Neural progenitor cell (in vitro differentiated cells): ENCODE measurements at regions not wholly inside any gene's neighbourhood (a gene's known extent, or its start where the extent isn't known, plus 50 kb on each side); places are given as distances from the start of the nearest gene placed in this dataset.

Experiments
- DNase-seq: peaks from one replicate; pipeline ENCODE4 v3.0.0-alpha.2; 2016; ENCODE audit warnings: low spot score
- H2AFZ ChIP-seq: fragments of 200-600 bp; sonication (generic); replicated peaks from 2 replicates; pipeline ENCODE4 v1.6.1; 2016; ENCODE audit warnings: antibody characterized with exemption
- H3F3A ChIP-seq: fragments of 200-600 bp; sonication (generic); 2 replicates; pipeline ENCODE4 v1.6.1; 2016; ENCODE audit warnings: antibody characterized with exemption, low read depth
- H3K27ac ChIP-seq: fragments of 200-600 bp; sonication (generic); 2 replicates; pipeline ENCODE4 v1.5.1; 2016; ENCODE audit warnings: mild to moderate bottlenecking
- H3K27me3 ChIP-seq: fragments of 200-600 bp; sonication (generic); 2 replicates; pipeline ENCODE4 v1.6.1; 2016; ENCODE audit warnings: mild to moderate bottlenecking, moderate library complexity
- H3K36me3 ChIP-seq: fragments of 200-600 bp; sonication (generic); 2 replicates; pipeline ENCODE4 v1.5.1; 2016
- H3K4me1 ChIP-seq: fragments of 200-600 bp; sonication (generic); 2 replicates; pipeline ENCODE4 v1.6.1; 2016; ENCODE audit warnings: mixed run types
- H3K4me2 ChIP-seq: fragments of 200-600 bp; sonication (generic); 2 replicates; pipeline ENCODE4 v1.6.1; 2016
- H3K4me3 ChIP-seq: fragments of 200-600 bp; sonication (generic); 2 replicates; pipeline ENCODE4 v1.5.1; 2016
- H3K79me2 ChIP-seq: fragments of 200-600 bp; sonication (generic); 2 replicates; pipeline ENCODE4 v1.6.1; 2016; ENCODE audit warnings: low read depth
- H3K9ac ChIP-seq: fragments of 200-600 bp; sonication (generic); 2 replicates; pipeline ENCODE4 v1.6.1; 2016
- H3K9me3 ChIP-seq: fragments of 200-600 bp; sonication (generic); 2 replicates; pipeline ENCODE4 v1.5.1; 2016; ENCODE audit warnings: low read depth
- H4K20me1 ChIP-seq: fragments of 200-600 bp; sonication (generic); 2 replicates; pipeline ENCODE4 v1.6.1; 2016; ENCODE audit warnings: low read depth
- H3K27ac Mint-ChIP-seq: 3 replicates; pipeline ENCODE4 v1.8.0; 2021; ENCODE audit warnings: mixed read lengths
- H3K27me3 Mint-ChIP-seq: 2 replicates; pipeline ENCODE4 v1.8.0; 2022; ENCODE audit warnings: low read depth, mild to moderate bottlenecking, inconsistent platforms, moderate library complexity, mixed read lengths; ENCODE audit not compliant: insufficient read depth
- H3K36me3 Mint-ChIP-seq: 3 replicates; pipeline ENCODE4 v1.8.0; 2021; ENCODE audit warnings: mixed read lengths
- H3K4me1 Mint-ChIP-seq: 3 replicates; pipeline ENCODE4 v1.8.0; 2021; ENCODE audit warnings: mixed read lengths
- H3K4me3 Mint-ChIP-seq: 3 replicates; pipeline ENCODE4 v1.8.0; 2021; ENCODE audit warnings: mild to moderate bottlenecking, moderate library complexity, mixed read lengths
- H3K9me3 Mint-ChIP-seq: 3 replicates; pipeline ENCODE4 v1.8.0; 2020; ENCODE audit warnings: mixed read lengths
- EZH2 ChIP-seq: fragments of 200-600 bp; sonication (generic); IDR thresholded peaks from 2 replicates; pipeline ENCODE4 v1.6.1; 2017; ENCODE audit warnings: antibody characterized with exemption, mild to moderate bottlenecking, moderate library complexity
- EZH2phosphoT487 ChIP-seq: fragments of 200-600 bp; sonication (generic); IDR thresholded peaks from 2 replicates; pipeline ENCODE4 v1.6.1; 2017; ENCODE audit warnings: antibody characterized with exemption
- TF ChIP-seq, protein P1 (sequence below): fragments of 200-600 bp; sonication (generic); IDR thresholded peaks from 2 replicates; pipeline ENCODE4 v1.5.1; 2017; ENCODE audit warnings: antibody characterized with exemption, mild to moderate bottlenecking

DNA sequence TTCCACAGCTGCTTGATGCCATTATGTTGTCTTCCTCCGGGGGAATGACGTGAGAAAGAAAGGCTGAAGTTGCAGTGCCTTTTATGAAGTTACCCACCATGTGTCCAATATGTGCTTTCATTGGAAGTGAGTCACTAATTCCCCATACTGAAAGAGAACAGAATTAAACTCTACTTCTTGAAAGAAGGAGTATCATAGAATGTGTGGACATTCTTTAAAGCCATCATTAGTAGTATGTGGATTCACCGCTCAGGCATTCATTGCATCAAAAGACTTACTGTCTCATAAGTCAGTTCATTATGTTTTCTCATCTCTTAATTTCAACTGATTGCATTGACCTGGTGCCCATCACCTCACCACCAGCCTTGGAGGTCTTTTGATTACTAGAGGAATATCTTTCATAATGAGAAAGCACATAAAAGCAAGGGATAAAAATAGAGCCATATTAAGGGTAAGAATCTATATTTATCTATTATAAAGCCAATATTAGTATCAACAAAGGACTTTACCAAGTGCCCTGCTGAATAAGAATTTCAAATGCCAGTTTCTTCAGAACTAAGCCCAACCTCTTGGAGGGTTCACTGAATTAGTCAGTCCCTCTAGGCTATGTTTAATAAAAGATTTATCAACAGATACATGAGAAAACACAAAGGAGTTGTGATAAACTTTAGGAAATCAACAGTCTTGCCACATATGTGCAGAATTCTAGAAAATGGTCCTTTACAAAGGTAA is 516.1 kb downstream of the NTRK2 start:
- no peak overlapping the region for H3K27ac ChIP-seq
- H4K20me1 ChIP-seq = no peaks in the 10 kb centered on the region
- no peaks in the 10 kb centered on the region for H3K36me3 ChIP-seq
- no peaks in the 10 kb centered on the region for H3K79me2 ChIP-seq
- no peaks in the 10 kb centered on the region for H3K4me1 ChIP-seq
- DNase-seq = no peak
- no peak for TF ChIP-seq EZH2
- Mint-ChIP-seq H3K27ac (no peak overlapping the region), H3K4me1 (no peaks in the 10 kb centered on the region), H3K27me3 (peaks cover 7% of the 10 kb centered on the region), H3K9me3 (no peaks in the 10 kb centered on the region), H3K4me3 (no peak overlapping the region), H3K36me3 (no peaks in the 10 kb centered on the region)
- no peaks in the 10 kb centered on the region for H3K9me3 ChIP-seq
- H2AFZ ChIP-seq = no peak overlapping the region
- H3F3A ChIP-seq = no peaks in the 10 kb centered on the region
- no peak overlapping the region for H3K9ac ChIP-seq
- H3K4me3 ChIP-seq = no peak overlapping the region
- no peak overlapping the region for H3K4me2 ChIP-seq
- H3K27me3 ChIP-seq = no peaks in the 10 kb centered on the region

DNA sequence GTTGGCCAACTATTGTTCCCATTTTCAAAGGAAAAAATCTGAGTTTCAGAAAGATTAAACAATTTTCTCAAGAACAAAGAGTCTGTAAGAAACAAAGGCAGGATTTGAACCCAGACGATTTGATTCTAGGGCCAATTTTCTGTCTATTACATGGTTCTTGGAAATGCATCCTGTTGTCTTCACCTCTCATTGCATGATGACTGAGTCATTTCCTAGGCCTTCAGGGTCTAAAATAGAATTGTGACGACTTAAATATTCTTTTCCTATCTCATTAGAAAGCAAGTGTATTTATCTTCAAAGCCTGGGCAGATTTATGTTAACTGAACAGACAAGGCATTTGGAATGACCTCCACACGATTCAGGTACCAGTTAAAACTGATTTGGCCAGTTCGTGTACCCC is 512.9 kb downstream of the NTRK2 start:
- Mint-ChIP-seq H3K4me1 (peaks cover 7% of the 10 kb centered on the region), H3K27me3 (peaks cover 4% of the 10 kb centered on the region), H3K9me3 (no peaks in the 10 kb centered on the region), H3K4me3 (no peak overlapping the region), H3K36me3 (no peaks in the 10 kb centered on the region), H3K27ac (no peak overlapping the region)
- H3K27me3 ChIP-seq = no peaks in the 10 kb centered on the region
- no peak overlapping the region for H3K9ac ChIP-seq
- H3K79me2 ChIP-seq = no peaks in the 10 kb centered on the region
- no peaks in the 10 kb centered on the region for H3K9me3 ChIP-seq
- H4K20me1 ChIP-seq = no peaks in the 10 kb centered on the region
- no peak overlapping the region for H3K27ac ChIP-seq
- peaks cover 16% of the 10 kb centered on the region for H3K4me1 ChIP-seq
- H3F3A ChIP-seq = no peaks in the 10 kb centered on the region
- H2AFZ ChIP-seq = no peak overlapping the region
- TF ChIP-seq, protein P1, sequence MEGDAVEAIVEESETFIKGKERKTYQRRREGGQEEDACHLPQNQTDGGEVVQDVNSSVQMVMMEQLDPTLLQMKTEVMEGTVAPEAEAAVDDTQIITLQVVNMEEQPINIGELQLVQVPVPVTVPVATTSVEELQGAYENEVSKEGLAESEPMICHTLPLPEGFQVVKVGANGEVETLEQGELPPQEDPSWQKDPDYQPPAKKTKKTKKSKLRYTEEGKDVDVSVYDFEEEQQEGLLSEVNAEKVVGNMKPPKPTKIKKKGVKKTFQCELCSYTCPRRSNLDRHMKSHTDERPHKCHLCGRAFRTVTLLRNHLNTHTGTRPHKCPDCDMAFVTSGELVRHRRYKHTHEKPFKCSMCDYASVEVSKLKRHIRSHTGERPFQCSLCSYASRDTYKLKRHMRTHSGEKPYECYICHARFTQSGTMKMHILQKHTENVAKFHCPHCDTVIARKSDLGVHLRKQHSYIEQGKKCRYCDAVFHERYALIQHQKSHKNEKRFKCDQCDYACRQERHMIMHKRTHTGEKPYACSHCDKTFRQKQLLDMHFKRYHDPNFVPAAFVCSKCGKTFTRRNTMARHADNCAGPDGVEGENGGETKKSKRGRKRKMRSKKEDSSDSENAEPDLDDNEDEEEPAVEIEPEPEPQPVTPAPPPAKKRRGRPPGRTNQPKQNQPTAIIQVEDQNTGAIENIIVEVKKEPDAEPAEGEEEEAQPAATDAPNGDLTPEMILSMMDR = no peak
- TF ChIP-seq EZH2 = no peak
- TF ChIP-seq EZH2phosphoT487 = no peak
- no peaks in the 10 kb centered on the region for H3K36me3 ChIP-seq
- H3K4me2 ChIP-seq = no peak overlapping the region
- DNase-seq = no peak
- H3K4me3 ChIP-seq = no peak overlapping the region

DNA sequence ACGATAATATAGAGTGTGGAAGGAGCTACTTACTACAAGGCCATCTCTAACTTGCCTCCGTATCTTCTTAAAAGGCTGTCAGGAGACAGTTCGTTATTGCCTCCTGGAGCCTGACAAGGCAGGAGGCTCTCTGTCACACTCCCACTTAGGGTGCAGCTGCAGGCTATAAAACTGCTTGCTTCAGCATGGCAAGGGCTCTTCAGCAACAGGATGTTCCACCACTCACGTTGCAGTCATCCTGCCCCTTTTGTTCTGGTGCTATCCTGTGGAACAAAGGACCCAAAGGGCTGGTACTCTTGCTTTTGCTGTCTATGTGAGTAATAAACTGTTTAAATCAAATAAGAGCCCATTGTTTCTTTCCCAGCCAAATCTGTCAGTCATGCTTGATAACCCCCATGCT is 508.9 kb downstream of the NTRK2 start:
- no peak overlapping the region for H3K9ac ChIP-seq
- H3F3A ChIP-seq = no peaks in the 10 kb centered on the region
- TF ChIP-seq, protein P1 = no peak
- TF ChIP-seq EZH2 (no peak), EZH2phosphoT487 (no peak)
- H3K79me2 ChIP-seq = no peaks in the 10 kb centered on the region
- DNase-seq = peak; percentile 30
- peaks cover 16% of the 10 kb centered on the region for H3K4me1 ChIP-seq
- Mint-ChIP-seq H3K27ac (no peak overlapping the region), H3K4me3 (no peak overlapping the region), H3K9me3 (no peaks in the 10 kb centered on the region), H3K4me1 (peaks cover 7% of the 10 kb centered on the region), H3K27me3 (peaks cover 6% of the 10 kb centered on the region), H3K36me3 (no peaks in the 10 kb centered on the region)
- no peaks in the 10 kb centered on the region for H3K9me3 ChIP-seq
- no peak overlapping the region for H3K27ac ChIP-seq
- H2AFZ ChIP-seq = peak overlapping the region; percentile 26
- no peak overlapping the region for H3K4me3 ChIP-seq
- H3K27me3 ChIP-seq = no peaks in the 10 kb centered on the region
- H4K20me1 ChIP-seq = no peaks in the 10 kb centered on the region
- no peaks in the 10 kb centered on the region for H3K36me3 ChIP-seq
- peak overlapping the region; percentile 24 for H3K4me2 ChIP-seq

DNA sequence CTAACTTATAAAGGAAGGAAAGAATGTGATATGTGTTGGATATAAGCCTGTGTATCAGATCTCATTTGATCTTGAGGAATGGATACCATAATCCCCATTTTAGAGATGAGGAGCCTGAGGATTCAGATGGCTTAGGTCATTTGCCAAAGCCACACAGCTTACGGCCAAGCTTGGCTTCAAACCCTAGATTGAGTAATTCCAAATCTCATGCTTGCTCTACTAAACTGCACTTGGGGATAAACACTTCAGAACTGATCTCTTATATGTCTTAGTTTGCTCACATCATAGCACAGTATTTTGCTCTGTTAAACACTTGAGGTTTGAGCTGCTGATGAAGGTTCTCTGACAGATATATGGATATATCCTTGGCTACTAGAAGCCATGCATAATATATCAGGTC is 504.4 kb downstream of the NTRK2 start:
- Histone ChIP-seq H3K27ac (no peak overlapping the region), H3K36me3 (no peaks in the 10 kb centered on the region), H2AFZ (no peak overlapping the region), H3F3A (no peaks in the 10 kb centered on the region), H3K4me3 (no peak overlapping the region), H3K4me1 (peaks cover 16% of the 10 kb centered on the region), H3K4me2 (no peak overlapping the region), H3K9me3 (no peaks in the 10 kb centered on the region), H4K20me1 (no peaks in the 10 kb centered on the region), H3K27me3 (no peaks in the 10 kb centered on the region), H3K79me2 (no peaks in the 10 kb centered on the region), H3K9ac (no peak overlapping the region)
- H3K4me1 Mint-ChIP-seq = peaks cover 16% of the 10 kb centered on the region
- DNase-seq = no peak
- H3K4me3 Mint-ChIP-seq = no peak overlapping the region
- H3K27me3 Mint-ChIP-seq = peaks cover 8% of the 10 kb centered on the region
- peaks cover 2% of the 10 kb centered on the region for H3K36me3 Mint-ChIP-seq
- H3K9me3 Mint-ChIP-seq = peaks cover 7% of the 10 kb centered on the region
- no peak overlapping the region for H3K27ac Mint-ChIP-seq
- TF ChIP-seq EZH2phosphoT487 (no peak), EZH2 (no peak)
- TF ChIP-seq, protein P1 = no peak
